KBM-7 (cell line): ENCODE measurements at regions not wholly inside any gene's neighbourhood (a gene's known extent, or its start where the extent isn't known, plus 50 kb on each side); places are given as distances from the start of the nearest gene placed in this dataset.
"Not testable (repeated sequence)": the region's sequence is repeated elsewhere in the genome, so short reads cannot be mapped to it uniquely, and the experiment has no call there.

Experiments
- DNase-seq: peaks from one replicate; pipeline ENCODE4 v3.0.0-alpha.2; 2015
- in situ Hi-C: fragments of 300-500 bp; cut with MboI; formaldehyde crosslinking; loops from 2 replicates; pipeline ENCODE4 v1.14.3; 2020; ENCODE audit warnings: low sequenced_read_pairs, low pct_unique_long_range_greater_than_20kb, mixed read lengths

DNA sequence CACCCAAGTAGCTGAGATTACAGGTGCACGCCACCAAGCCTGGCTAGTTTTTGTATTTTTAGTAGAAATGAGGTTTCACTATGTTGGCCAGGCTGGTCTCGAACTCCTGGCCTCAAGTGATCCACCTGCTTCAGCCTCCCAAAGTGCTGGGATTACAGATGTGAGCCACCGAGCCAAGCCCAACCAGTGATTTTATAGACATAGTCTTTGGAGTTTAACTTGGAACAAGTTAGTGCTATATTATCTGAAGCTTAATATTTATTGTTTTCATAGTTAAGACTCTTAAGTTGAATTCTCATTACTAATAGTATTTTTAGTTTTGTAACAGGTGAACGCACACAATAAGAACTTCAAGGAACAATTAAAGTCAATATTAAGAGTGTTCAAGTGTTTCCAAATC, 122.1 kb downstream of the SPAG6 start:
- in situ Hi-C loops, DNase-seq: not testable (repeated sequence)

DNA sequence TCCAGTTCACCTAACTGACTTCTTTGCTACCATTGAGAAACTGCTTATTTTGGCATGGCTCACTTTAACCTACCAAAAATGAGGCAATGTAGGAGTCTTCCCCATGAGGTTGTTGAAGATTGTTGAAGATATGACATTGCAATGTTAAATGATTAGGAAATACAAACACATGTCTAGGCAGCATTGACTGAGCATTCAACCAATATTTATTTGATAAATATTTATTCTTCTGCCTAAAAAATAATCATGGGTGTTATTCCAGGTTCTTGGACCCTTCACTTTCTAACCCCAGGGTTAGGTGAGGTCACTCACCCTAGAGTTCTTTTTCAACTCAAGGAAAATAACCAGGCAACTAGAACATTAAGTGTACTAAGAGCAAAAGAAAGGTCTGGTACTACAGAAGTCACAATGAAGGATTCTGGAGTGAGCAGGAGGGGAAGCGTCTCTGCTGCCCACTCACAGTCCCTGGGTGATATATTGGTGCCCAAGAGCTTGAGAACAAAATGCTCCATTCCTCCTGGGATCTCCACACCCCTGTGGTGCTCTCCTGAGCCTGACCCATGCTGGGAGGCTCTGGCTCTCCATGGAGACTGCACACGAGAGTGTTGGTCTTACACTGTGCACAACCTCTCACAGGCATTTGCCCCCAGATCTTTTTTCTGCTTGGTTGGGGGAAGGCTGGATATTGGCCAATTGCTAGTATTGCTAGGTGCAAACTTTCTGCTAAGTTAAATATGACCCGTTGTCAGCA, 123.4 kb downstream of the SPAG6 start:
- in situ Hi-C loops = no loop called here
- DNase-seq = no peak

DNA sequence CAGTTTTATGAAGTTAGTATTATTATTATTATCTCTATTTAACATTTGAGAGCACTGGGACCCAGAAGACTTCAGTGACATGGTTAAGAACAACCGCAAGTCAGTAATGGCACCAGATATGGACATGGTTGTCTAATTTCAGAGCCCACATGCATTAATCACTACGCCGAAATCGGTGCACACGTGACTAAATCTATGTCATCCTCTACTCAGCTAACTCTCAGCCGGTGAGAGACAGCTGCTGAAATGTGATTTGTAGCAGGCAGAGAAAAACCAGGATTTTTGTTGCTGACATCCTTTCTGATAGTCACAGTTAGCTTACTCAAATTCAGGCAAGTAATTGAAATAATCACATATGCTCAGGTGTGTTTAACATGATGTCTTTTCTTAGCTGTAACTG, 127.7 kb downstream of the SPAG6 start:
- DNase-seq = no peak
- in situ Hi-C loops = no loop called here

DNA sequence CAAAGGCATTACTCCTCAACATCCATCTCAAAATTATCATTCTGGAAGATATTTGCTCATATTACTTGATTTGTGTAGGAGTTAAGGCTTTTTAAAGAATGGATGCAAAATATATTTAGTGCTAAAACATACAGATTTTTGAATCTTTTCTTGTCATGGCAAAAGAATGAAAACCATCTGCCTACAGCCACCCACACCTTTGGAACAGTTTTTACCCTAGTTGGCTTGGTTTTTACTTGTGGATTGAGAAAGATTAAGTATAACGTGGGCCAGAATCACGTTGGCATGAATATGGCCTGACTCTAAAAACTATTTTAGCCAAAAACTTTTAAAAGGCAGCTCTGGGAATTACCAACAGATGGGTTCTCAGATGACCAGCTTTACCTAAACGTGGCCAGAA, 128.2 kb downstream of the SPAG6 start:
- in situ Hi-C loops = no loop called here
- DNase-seq = no peak

DNA sequence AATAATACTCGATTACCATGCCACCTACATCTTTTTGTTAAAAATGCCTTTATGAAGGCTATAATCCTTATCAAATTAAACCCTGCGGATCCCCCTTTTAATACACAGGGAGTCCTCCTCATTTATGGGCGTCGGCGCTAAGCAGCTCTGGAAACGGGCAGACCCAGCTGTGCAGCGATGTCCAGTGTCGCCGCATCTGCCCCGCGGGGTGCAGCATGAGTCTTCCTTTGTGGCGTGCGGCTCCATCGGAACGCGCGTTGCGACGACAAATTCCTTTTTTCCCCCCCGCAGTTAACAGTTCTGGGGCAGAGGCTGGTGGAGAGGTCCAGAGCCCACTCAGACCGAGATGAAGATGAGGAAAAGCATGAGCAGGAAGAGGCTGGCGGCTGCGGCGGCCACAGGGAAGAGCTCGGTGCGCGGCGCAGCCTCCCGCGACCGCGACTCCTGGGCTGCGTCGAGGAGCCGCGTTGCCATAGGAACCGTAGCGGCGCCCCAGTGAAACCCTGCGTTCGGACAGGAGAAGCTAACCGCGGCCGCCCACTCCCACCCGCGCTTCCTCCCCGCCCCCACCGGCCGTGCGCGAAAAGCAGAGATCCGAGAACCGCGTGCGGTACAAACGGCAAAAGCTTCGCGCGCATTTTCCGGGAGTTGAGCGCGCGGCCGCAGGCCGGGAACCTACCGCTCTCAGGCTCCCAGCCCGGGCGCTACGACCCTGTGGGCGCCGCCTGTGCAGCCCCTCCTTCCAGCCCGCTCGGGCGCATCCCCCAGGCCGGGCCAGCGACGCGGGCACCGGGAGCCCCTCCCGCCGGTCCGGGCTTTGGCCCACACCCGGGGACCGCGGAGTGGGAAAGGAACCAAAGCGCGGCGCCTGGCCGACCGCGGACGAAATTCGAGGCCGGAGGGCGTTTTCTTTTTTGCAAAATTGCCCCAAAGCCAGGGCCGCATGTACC, 130.6 kb downstream of the SPAG6 start:
- DNase-seq = peak; percentile 36
- in situ Hi-C loops = no loop called here

DNA sequence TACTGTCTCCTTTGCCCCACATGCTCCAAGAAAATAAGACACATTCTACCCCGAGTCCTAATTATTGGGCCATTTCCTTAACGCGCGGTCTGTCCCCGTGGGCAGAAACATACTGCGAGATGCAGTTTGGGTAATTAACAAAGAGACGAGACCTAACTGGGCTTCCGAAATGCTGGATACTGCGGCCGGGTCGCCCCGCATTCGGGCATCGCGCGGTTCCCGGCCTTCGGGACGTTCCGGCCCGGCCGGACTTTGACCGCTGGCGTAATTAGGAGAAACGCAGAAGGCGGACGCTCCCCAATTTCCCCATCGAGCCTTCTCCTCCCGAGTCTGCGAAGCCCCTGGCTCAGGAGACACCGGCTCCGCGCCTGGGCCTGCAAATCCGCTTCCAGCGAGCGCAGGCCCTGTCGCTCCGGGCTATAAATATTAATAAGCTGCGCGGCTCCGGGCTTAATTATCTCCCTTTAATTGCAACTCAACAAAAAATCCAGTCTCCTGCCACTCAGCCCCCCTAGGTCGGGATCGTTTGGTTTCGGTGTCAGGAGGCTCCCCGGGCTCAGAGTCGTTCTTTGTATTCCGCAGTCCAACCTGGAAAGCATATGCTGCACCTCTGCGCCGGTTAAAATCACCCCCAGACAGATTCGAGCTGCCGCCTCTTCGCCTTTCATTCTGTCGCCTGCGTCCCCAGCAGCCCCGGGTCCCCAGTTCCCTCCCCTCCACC, 131.5 kb downstream of the SPAG6 start:
- DNase-seq = no peak
- in situ Hi-C loops = no loop called here

DNA sequence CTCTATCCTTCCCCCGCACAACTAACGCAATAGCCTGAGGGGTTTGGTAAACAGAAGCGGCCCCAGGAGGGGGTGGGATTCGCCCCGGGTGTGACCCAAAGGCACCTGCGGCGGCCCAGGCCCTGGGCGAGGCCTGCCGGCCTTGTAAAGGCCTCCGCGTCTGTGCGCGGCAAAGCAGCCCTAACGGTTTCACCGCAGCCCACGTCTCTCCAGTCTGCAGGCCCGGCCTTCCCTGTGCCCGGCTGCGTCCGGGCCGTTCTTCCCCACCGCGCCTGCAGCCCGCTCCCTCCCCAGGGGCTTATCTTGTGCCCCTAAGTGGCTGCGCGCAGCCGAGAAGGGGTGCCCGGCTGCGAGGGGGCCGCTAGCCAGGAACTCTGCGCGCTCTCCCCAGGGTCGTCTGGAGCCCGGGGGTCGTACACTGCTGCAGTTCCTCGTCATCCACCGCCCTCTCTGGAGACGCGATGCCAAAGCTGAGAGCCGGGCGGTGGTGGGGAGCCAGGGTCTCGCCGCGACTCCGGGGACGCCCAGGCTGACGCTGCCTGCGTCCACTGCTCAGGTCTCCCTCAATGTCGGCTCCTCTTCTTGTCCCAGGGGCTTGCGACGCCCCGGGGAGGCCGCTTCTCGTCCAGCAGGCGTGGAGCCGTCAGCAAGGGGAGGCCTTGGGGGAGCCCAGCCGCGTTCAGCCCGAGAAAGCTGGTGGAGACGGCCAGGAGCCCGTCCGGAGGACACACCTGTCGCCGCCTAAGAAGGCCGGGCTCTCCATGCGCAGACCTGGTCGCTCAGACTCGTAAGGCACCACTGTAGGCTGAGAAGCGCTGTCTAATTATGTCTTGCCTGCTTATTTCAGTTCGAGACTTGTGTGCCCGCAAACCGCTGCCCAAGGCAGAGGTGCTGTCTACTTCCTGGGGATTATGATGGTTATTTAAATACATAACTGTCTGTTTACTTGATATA, 132.3 kb downstream of the SPAG6 start:
- no peak for DNase-seq
- in situ Hi-C loops = no loop called here

DNA sequence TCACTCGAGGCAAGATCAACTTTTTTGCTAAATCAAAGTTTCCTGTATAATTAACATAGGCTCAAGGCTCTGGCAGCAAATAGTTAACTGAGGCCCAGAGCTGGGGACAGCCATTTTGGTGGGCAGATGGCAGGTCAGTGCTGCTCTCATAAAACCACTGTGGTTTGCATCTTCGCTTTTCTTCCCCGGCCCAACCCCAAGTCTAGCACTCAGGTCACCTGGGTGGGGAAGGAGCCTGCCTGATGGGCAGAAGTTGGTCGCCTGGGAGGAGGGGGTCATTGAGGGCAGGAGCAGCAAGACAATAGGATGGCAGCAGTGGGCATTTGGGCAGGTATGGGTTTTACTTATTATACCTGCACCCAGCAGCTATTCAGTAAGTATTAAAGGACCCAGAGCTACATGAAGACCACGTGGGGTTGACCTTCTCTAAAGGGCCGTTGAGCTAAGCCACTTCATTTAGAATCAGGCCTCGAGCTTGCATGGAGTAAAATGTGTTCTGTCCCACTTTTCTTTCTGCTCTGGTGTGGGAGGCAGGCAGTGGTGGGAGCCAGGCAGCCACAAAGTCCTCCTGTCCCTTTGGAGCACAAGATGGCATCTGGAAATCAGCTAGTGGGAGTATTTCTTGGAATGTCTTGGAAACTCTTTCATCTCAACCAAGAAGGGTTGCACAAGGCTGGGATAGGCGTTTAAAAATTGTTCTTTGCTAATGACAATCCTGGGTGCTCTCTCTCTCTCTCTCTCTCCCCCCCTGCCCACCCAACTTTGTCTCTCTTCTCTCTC, 133.4 kb downstream of the SPAG6 start:
- in situ Hi-C loops = no loop called here
- no peak for DNase-seq

DNA sequence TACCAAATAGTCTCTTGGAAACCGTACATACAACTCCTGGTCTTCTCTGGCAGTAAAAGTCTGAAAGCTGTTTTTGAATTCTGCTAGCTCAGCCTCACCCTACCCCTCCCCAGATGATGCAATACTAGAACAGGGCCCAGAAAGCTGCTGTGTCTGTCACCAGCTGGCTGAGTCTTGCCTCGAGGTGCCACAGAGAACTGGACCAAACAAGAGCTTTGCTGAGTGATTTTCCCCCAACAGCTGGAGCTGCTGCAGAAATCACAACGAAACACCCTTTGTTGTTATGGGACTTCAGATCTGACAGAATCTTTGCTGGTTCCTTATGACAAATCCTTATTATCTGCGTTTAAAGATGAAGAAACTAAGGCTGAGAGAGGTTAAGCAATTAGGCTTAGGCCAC, 134.1 kb downstream of the SPAG6 start:
- in situ Hi-C loops = no loop called here
- peak; percentile 18 for DNase-seq

DNA sequence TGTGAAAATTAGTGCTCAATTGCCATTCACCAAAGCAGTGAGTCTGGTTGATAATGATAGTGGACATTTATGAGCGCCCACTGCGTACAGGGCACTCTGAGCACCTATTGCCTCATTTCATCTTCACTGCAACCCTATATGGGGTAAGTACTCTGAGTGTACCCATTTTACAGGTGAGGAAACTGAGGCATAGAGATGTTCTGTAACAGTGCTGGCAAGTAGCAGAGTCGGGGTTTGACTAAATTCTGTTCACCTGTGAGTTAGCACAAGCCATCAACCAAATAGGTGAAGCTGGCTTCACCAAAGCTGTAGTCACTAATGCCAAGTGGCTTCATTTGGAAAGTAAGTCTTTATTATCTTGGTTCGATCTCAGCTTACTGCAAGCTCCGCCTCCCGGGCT, 135.8 kb downstream of the SPAG6 start:
- DNase-seq = no peak
- in situ Hi-C loops = no loop called here

DNA sequence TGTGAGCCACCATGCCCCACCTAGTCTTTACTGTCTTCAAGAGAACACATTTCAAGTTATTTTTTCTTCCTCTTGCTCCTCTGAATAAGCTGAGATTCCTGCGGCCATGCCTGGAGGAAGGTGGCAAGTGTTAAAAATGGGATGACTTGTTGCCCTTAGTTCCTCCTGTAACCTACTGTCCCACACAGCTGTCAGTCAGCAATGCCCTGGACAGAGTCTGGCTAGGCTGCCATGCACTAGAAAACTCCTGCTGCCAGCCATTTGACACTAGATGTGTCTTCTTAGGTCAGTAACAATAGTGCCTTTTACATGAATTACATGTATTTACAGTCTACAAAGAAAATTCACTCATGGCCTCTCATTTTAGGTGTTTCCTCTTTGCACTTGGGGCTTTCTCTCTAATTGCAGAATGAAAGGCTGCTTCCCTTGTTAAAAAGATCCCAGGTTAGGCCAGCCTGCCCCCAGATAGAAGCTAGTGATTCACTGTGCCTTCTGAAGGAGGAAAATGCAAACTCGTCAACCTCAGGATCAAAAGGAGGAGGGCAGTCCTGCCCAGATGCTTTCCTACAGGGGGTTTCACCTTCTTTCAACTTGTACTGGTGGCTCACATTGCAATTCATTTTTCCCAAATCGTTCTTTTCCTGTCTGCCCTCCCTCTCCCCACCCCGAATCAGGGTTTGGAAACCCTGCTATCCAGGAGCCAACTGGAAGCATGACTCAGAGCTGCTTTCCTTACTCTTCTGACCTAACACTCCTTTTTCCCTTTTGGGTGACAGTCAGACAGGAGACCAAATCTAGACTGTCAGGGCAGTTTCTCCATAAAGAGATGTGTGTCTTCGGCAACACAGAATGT, 136.6 kb downstream of the SPAG6 start:
- in situ Hi-C loops = no loop called here
- no peak for DNase-seq

DNA sequence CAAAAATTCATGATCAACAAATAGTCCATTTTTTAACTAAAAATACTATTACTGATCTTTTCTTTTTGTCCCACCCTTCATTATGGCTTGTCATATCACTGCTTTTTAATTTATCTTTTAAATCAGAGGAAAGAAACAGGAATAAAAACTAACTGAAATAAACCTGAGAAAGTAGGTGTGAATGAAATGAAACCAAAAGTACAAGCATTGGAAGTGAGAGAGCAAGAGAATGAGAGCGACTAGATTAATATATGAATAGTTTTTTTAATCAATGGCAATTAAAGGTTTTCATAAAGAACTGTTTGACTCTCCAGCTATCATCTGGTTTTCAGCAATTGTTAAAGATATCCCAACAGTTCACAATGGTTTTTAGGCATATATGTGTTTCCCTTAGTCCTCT, 137.8 kb downstream of the SPAG6 start:
- DNase-seq = no peak
- in situ Hi-C loops = no loop called here
